ENCODE measurements at regions not wholly inside any gene's neighbourhood (a gene's known extent, or its start where the extent isn't known, plus 50 kb on each side); places are given as distances from the start of the nearest gene placed in this dataset.
"Not testable (repeated sequence)": the region's sequence is repeated elsewhere in the genome, so short reads cannot be mapped to it uniquely, and the experiment has no call there.

DNA sequence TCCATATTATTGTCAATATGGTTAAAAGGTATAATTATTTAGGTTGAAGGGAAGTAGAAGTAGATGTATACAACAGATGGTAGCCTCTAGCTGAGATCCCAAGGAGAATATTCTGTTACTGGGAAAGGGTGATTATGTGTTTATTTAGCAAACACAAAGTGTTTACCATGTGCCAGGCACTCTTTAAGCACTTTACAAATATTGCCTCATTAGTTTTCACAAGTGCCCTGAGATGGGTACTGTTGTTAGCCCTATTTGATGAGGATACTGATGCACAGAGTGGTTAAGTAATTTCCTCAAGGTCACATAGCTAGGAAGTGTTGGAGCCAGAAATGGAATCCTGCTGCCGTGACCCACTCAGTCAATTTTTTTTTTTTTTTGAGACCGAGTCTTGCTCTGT, 60.3 kb upstream of the NIPA1 start:
- TF ChIP-seq, protein P1, sequence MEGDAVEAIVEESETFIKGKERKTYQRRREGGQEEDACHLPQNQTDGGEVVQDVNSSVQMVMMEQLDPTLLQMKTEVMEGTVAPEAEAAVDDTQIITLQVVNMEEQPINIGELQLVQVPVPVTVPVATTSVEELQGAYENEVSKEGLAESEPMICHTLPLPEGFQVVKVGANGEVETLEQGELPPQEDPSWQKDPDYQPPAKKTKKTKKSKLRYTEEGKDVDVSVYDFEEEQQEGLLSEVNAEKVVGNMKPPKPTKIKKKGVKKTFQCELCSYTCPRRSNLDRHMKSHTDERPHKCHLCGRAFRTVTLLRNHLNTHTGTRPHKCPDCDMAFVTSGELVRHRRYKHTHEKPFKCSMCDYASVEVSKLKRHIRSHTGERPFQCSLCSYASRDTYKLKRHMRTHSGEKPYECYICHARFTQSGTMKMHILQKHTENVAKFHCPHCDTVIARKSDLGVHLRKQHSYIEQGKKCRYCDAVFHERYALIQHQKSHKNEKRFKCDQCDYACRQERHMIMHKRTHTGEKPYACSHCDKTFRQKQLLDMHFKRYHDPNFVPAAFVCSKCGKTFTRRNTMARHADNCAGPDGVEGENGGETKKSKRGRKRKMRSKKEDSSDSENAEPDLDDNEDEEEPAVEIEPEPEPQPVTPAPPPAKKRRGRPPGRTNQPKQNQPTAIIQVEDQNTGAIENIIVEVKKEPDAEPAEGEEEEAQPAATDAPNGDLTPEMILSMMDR (IDR thresholded peaks at IDR 0.05), result not testable (repeated sequence)
- TF ChIP-seq POLR2A (IDR thresholded peaks at IDR 0.05), result not testable (repeated sequence)

Measured in testis (tissue), 2 donors.